Prostate gland (tissue), 2 donors: ENCODE measurements at regions not wholly inside any gene's neighbourhood (a gene's known extent, or its start where the extent isn't known, plus 50 kb on each side); places are given as distances from the start of the nearest gene placed in this dataset.
A peak's percentile ranks its signal among the peaks of the same experiment; 100 is the strongest.

Experiments used
- DNase-seq: peaks from one replicate; pipeline ENCODE4 v3.0.0-alpha.2; 2019; ENCODE audit warnings: low spot score
- H3K27ac ChIP-seq, 2 donors: fragments of 200-600 bp; sonication (generic); 2 replicates each; pipeline ENCODE4 v1.5.1; 2017 to 2019
- H3K27me3 ChIP-seq: fragments of 200-600 bp; sonication (generic); replicated peaks from 2 replicates; pipeline ENCODE4 v1.5.1; 2019; ENCODE audit not compliant: insufficient read depth
- H3K36me3 ChIP-seq, 2 donors: fragments of 200-600 bp; sonication (generic); 1 replicate in 1 of 2; 2 replicates in 1 of 2; pipeline versions ENCODE4 v1.5.1 to v1.8.1; 2017 to 2019
- H3K4me1 ChIP-seq: fragments of 200-600 bp; sonication (generic); replicated peaks from 2 replicates; pipeline ENCODE4 v1.5.1; 2019
- H3K4me3 ChIP-seq, 2 donors: fragments of 200-600 bp; sonication (generic); 2 replicates each; pipeline ENCODE4 v1.5.1; 2017 to 2019
- H3K9me3 ChIP-seq: fragments of 200-600 bp; sonication (generic); 2 replicates; pipeline ENCODE4 v1.5.1; 2017
- CTCF ChIP-seq, 4 experiments: fragments of 200-600 bp in 2 of 4; fragments of 450-650 bp in 2 of 4; sonication (generic) in 2 of 4; IDR thresholded peaks; 1 replicate in 3 of 4; 2 replicates in 1 of 4; pipeline ENCODE4 v1.5.1; 2016 to 2019; ENCODE audit warnings: antibody characterized with exemption in 4 of 4, mild to moderate bottlenecking in 2 of 4, moderate library complexity in 2 of 4
- POLR2A ChIP-seq: fragments of 450-650 bp; IDR thresholded peaks from one replicate; pipeline ENCODE4 v1.6.1; 2016; ENCODE audit warnings: antibody characterized with exemption, mild to moderate bottlenecking
- POLR2AphosphoS5 ChIP-seq: sonication (generic); formaldehyde crosslinking; IDR thresholded peaks from one replicate; pipeline ENCODE4 v1.6.1; 2017; ENCODE audit warnings: antibody characterized with exemption
- WGBS: methylation state at CpG from one replicate; pipeline ENCODE4 v1.1.5; 2018; 5-methylcytosine and 5-hydroxymethylcytosine counted together
- intact Hi-C: fragments of 100-400 bp; cut with DNase I; formaldehyde crosslinking; loops from one replicate; pipeline ENCODE4 v1.14.2; 2022

DNA sequence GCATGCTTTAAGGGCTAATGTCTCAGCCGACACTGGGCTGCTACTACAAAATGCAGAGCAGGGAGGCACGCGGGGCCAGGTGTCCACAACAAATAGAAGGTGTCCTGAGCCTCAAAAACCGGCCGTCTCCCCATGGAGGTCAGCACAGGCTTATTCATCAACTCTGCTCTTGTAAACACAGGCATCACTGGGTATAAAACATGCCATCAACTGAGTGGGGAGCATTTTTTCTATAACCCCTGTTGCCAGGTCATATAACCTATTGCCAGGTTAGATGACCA is 271.6 kb downstream of the AUH start:
- no peak for DNase-seq
- H3K27ac ChIP-seq, result no peak overlapping the region

GRCh38 chr9:91092214-91092613 is 269.5 kb downstream of the AUH start:
- Histone ChIP-seq H3K36me3 (no peaks in the 10 kb centered on the region), H3K27me3 (no peaks in the 10 kb centered on the region), H3K9me3 (no peaks in the 10 kb centered on the region), H3K27ac (no peak overlapping the region), H3K4me1 (no peaks in the 10 kb centered on the region), H3K4me3 (no peak overlapping the region)
- intact Hi-C loops, result no loop called here
- no peak for DNase-seq
- WGBS, result 95% methylated on average over 1 of the region's 1 CpG
- TF ChIP-seq CTCF (IDR thresholded peaks at IDR 0.05) (no peak), POLR2A (no peak), POLR2AphosphoS5 (no peak)

More for the DNA sequence above, 271.6 kb downstream of the AUH start:
- Histone ChIP-seq H3K4me1 (no peaks in the 10 kb centered on the region), H3K9me3 (no peaks in the 10 kb centered on the region), H3K36me3 (no peaks in the 10 kb centered on the region), H3K27me3 (no peaks in the 10 kb centered on the region), H3K4me3 (no peak overlapping the region)
- TF ChIP-seq POLR2AphosphoS5 (no peak), POLR2A (no peak), CTCF (IDR thresholded peaks at IDR 0.05) (no peak)
- intact Hi-C loops, result no loop called here
- 87% methylated on average over 5 of the region's 5 CpGs for WGBS

DNA sequence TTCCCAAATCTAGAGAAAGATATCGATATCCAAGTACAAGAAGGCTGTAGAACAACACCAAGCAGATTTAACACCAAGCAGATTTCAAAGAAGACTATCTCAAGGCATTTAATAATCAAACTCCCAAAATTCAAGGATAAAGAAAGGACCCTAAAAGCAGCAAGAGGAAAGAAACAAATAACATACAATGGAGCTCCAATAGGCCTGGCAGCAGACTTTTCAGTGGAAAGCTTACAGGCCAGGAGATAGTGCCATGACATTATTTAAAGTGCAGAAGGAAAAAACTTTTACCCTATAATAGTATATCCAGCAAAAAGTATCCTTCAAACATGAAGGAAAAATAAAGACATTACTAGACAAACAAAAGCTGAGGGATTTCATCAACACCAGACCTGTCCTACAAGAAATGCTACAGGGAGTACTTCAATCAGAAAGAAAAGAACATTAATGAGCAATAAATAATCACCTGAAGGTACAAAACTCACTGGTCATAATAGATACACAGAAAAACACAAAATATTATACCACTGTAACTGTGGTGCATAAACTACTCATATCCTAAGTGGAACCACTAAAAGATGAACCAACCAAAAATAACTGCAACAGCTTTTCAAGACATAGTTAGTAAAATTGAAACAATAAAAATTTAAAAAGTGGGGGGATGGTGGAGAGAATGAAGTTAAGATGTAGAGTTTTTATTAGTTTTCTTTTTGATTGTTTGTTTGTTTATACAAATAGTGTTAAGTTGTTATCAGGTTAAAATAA is 267.2 kb downstream of the AUH start:
- Histone ChIP-seq H3K4me3 (no peak overlapping the region), H3K27ac (no peak overlapping the region), H3K36me3 (no peaks in the 10 kb centered on the region), H3K27me3 (no peaks in the 10 kb centered on the region), H3K9me3 (no peaks in the 10 kb centered on the region), H3K4me1 (peaks cover 2% of the 10 kb centered on the region)
- no peak for DNase-seq
- intact Hi-C loops, result no loop called here
- 100% methylated on average over 1 of the region's 1 CpG for WGBS
- TF ChIP-seq POLR2A, result no peak
- no peak for TF ChIP-seq CTCF (IDR thresholded peaks at IDR 0.05)
- no peak for TF ChIP-seq POLR2AphosphoS5

DNA sequence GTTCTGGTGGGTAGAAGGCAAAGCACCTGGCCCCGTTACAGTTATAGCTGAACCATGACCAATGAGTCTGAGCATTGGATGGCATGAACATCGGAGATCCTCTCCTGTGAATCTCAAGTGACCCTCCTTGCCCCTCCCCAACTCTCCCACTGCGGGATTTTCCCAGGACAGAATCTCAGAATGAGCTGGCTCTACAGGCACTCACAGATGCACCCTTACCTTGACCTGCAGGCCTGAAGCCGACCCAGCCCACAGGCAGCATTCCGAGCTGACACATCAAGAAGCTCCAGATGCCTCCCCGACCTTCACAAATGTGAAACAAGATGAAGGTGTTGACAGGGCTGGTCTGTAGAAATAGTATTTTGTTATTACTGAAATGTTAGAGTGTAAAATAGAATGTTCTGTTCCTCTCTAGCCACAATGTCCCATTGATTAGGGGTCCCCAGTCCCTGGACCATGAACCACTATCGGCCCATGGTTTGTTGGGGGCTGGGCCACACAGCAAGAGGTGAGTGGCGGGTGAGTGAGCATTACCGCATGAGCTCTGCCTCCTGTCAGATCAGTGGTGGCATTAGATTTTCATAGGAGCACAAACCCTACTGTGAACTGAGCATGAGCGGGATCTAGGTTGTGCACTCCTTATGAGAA is 263.4 kb downstream of the AUH start:
- no peaks in the 10 kb centered on the region for H3K27me3 ChIP-seq
- peaks cover 13% of the 10 kb centered on the region for H3K4me1 ChIP-seq
- H3K36me3 ChIP-seq, result no peaks in the 10 kb centered on the region
- TF ChIP-seq CTCF (IDR thresholded peaks at IDR 0.05) (no peak), POLR2A (no peak), POLR2AphosphoS5 (no peak)
- 94% methylated on average over 10 of the region's 10 CpGs for WGBS
- no peaks in the 10 kb centered on the region for H3K9me3 ChIP-seq
- no peak overlapping the region for H3K4me3 ChIP-seq
- intact Hi-C loops, result no loop called here
- no peak for DNase-seq
- no peak overlapping the region for H3K27ac ChIP-seq

DNA sequence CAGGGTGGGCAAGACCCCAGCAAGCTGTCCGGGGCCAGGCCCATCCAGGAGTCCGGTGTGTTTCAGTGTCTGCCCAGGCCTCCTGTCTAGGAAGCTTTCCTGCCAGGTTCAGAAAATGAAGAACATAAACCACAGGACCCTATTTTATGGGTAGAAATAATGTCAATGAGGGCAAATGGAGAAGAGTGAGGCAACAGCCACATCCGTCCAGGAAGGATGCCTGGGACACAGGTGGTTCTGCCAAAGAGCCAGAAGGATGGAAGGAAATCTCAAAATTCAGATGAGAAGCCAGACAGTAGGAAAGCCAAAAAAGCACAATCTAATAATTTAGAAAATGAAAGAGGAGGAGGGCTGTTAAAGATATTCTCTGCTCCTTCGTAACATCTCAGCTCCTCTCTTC is 262.3 kb downstream of the AUH start:
- WGBS, result 70% methylated on average over 4 of the region's 4 CpGs
- H3K27me3 ChIP-seq, result no peaks in the 10 kb centered on the region
- intact Hi-C loops, result no loop called here
- peaks cover 13% of the 10 kb centered on the region for H3K4me1 ChIP-seq
- TF ChIP-seq POLR2AphosphoS5 (no peak), CTCF (IDR thresholded peaks at IDR 0.05) (no peak), POLR2A (no peak)
- peak overlapping the region in 1 of 2 donors; percentile 23 for H3K27ac ChIP-seq
- H3K9me3 ChIP-seq, result no peaks in the 10 kb centered on the region
- H3K36me3 ChIP-seq, result no peaks in the 10 kb centered on the region
- no peak for DNase-seq
- H3K4me3 ChIP-seq, result no peak overlapping the region
